Astrocyte of the cerebellum (primary cell): ENCODE measurements at regions not wholly inside any gene's neighbourhood (a gene's known extent, or its start where the extent isn't known, plus 50 kb on each side); places are given as distances from the start of the nearest gene placed in this dataset.
A peak's percentile ranks its signal among the peaks of the same experiment; 100 is the strongest.

Experiments
- DNase-seq: peaks from one replicate; pipeline ENCODE4 v3.0.0-alpha.2; 2011; ENCODE audit warnings: low read depth
- H3K4me3 ChIP-seq: 2 replicates; pipeline ENCODE4 v1.5.1; 2011; ENCODE audit warnings: mild to moderate bottlenecking, low read depth, low read length, moderate library complexity
- CTCF ChIP-seq: IDR thresholded peaks from 2 replicates; pipeline ENCODE4 v1.5.1; 2012; ENCODE audit warnings: low read length, low read depth, moderate library complexity, mild to moderate bottlenecking; ENCODE audit errors: missing control alignments
- in situ Hi-C: cut with HindIII; loops from 2 replicates; pipeline ENCODE4 v1.10.0; 2017; ENCODE audit warnings: low sequenced_read_pairs

- in situ Hi-C loops: no loop called here
- no peak overlapping the region for H3K4me3 ChIP-seq
- TF ChIP-seq CTCF: no peak
- DNase-seq: no peak
These were observed 397.5 kb downstream of the CDH11 start for GRCh38 chr16:64724339-64724738.

- TF ChIP-seq CTCF: no peak
- no peak overlapping the region for H3K4me3 ChIP-seq
- DNase-seq: no peak
- in situ Hi-C loops: no loop called here
These were observed 403.4 kb downstream of the CDH11 start for GRCh38 chr16:64718486-64718885.

- no peak overlapping the region for H3K4me3 ChIP-seq
- in situ Hi-C loops: no loop called here
- DNase-seq: no peak
- no peak for TF ChIP-seq CTCF
These were observed 404.0 kb downstream of the CDH11 start for GRCh38 chr16:64717871-64718270.

- TF ChIP-seq CTCF: no peak
- H3K4me3 ChIP-seq: no peak overlapping the region
- in situ Hi-C loops: no loop called here
- no peak for DNase-seq
These were observed 406.2 kb downstream of the CDH11 start for GRCh38 chr16:64715624-64716023.

- DNase-seq: peak; percentile 6
- no peak for TF ChIP-seq CTCF
- in situ Hi-C loops: no loop called here
- H3K4me3 ChIP-seq: no peak overlapping the region
These were observed 409.8 kb downstream of the CDH11 start for GRCh38 chr16:64712026-64712425.

GRCh38 chr16:64711596-64711995 is 410.3 kb downstream of the CDH11 start:
- TF ChIP-seq CTCF: no peak
- no peak for DNase-seq
- no peak overlapping the region for H3K4me3 ChIP-seq
- in situ Hi-C loops: no loop called here

- peak; percentile 87 for DNase-seq
- no peak overlapping the region for H3K4me3 ChIP-seq
- TF ChIP-seq CTCF: no peak
- in situ Hi-C loops: no loop called here
These were observed 410.8 kb downstream of the CDH11 start for GRCh38 chr16:64711026-64711425.
